ENCODE measurements at regions not wholly inside any gene's neighbourhood (a gene's known extent, or its start where the extent isn't known, plus 50 kb on each side); places are given as distances from the start of the nearest gene placed in this dataset.

- no peaks in the 10 kb centered on the region for H3K9me1 ChIP-seq (replicated peaks; ENCODE audit: control insufficient read depth, extremely low read depth, insufficient read depth, low read length)
- ChIA-PET POLR2A (no interaction called here), CTCF (no interaction called here)
- H3K27me3 ChIP-seq (ENCODE audit: control insufficient read depth in 2 of 2, insufficient read depth in 2 of 2, low read length in 2 of 2) = no peaks in the 10 kb centered on the region
- H3K27ac ChIP-seq (ENCODE audit: insufficient read depth, low read depth, low read length) = no peak overlapping the region
- TF ChIP-seq FOS (IDR thresholded peaks at IDR 0.05; ENCODE audit: borderline replicate concordance, insufficient read depth, low read length) (no peak), POLR2AphosphoS5 (IDR thresholded peaks at IDR 0.05; ENCODE audit: insufficient read depth, low read depth, low read length) (no peak), POLR2A (IDR thresholded peaks at IDR 0.05; ENCODE audit: low read depth, low read length) (no peak), GATA2 (IDR thresholded peaks at IDR 0.05; ENCODE audit: insufficient read depth, insufficient read length, low read depth, low read length) (no peak), JUN (IDR thresholded peaks at IDR 0.05; ENCODE audit: borderline replicate concordance, insufficient read depth, insufficient read length, low read depth) (no peak), EZH2 (IDR thresholded peaks at IDR 0.05; ENCODE audit: borderline replicate concordance, low read depth, low read length, severe bottlenecking) (no peak), MYC (IDR thresholded peaks at IDR 0.05; ENCODE audit: low read depth, low read length) (no peak)
- TF ChIP-seq, protein P1, sequence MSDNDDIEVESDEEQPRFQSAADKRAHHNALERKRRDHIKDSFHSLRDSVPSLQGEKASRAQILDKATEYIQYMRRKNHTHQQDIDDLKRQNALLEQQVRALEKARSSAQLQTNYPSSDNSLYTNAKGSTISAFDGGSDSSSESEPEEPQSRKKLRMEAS (IDR thresholded peaks at IDR 0.05; ENCODE audit: insufficient read depth, insufficient read length) = no peak
- TF ChIP-seq, protein P2, sequence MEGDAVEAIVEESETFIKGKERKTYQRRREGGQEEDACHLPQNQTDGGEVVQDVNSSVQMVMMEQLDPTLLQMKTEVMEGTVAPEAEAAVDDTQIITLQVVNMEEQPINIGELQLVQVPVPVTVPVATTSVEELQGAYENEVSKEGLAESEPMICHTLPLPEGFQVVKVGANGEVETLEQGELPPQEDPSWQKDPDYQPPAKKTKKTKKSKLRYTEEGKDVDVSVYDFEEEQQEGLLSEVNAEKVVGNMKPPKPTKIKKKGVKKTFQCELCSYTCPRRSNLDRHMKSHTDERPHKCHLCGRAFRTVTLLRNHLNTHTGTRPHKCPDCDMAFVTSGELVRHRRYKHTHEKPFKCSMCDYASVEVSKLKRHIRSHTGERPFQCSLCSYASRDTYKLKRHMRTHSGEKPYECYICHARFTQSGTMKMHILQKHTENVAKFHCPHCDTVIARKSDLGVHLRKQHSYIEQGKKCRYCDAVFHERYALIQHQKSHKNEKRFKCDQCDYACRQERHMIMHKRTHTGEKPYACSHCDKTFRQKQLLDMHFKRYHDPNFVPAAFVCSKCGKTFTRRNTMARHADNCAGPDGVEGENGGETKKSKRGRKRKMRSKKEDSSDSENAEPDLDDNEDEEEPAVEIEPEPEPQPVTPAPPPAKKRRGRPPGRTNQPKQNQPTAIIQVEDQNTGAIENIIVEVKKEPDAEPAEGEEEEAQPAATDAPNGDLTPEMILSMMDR (IDR thresholded peaks at IDR 0.05; ENCODE audit: extremely low read depth in 1 of 2, insufficient read depth in 1 of 2, low read depth in 1 of 2, low read length in 2 of 2) = no peak
- H3K9me3 ChIP-seq (replicated peaks; ENCODE audit: control insufficient read depth, insufficient read depth, low read length) = no peaks in the 10 kb centered on the region
- BruUV-seq (replicated peaks) = no TSS peak
- no peak overlapping the region for H3K9ac ChIP-seq (replicated peaks; ENCODE audit: extremely low read depth, insufficient read depth, low read length)
- H4K20me1 ChIP-seq (replicated peaks; ENCODE audit: control insufficient read depth, extremely low read depth, insufficient read depth, low read length) = no peaks in the 10 kb centered on the region
- H3K79me2 ChIP-seq (ENCODE audit: control insufficient read depth, insufficient read depth, low read length) = no peaks in the 10 kb centered on the region
- H3K4me3 ChIP-seq (replicated peaks in 1 of 3; ENCODE audit: insufficient read depth in 1 of 3, low read depth in 1 of 3, low read length in 3 of 3) = no peak overlapping the region
- no peaks in the 10 kb centered on the region for H3K4me1 ChIP-seq (ENCODE audit: control insufficient read depth, extremely low read depth, insufficient read depth, low read length)
- no peaks in the 10 kb centered on the region for H3K36me3 ChIP-seq (ENCODE audit: control insufficient read depth in 2 of 2, extremely low read depth in 1 of 2, insufficient read depth in 2 of 2, low read length in 2 of 2)
- H2AFZ ChIP-seq (ENCODE audit: low read depth, low read length) = no peak overlapping the region
- H3K4me2 ChIP-seq (ENCODE audit: insufficient read depth, low read length) = no peak overlapping the region
- dilution Hi-C loops (cut with MboI; ENCODE audit: extremely low pct_ligation_motif_present, low sequenced_read_pairs) (no loop called here), intact Hi-C loops (cut with micrococcal nuclease) (no loop called here)
- FAIRE-seq (no peak), DNase-seq (ENCODE audit: low read depth, low spot score) (no peak)
These were observed 178.2 kb downstream of the RTL9 start for GRCh38 chrX:110536816-110537215.
